ENCODE measurements at regions not wholly inside any gene's neighbourhood (a gene's known extent, or its start where the extent isn't known, plus 50 kb on each side); places are given as distances from the start of the nearest gene placed in this dataset.

- Histone ChIP-seq H3K4me1 (peaks cover 13% of the 10 kb centered on the region), H3K9me3 (replicated peaks) (no peaks in the 10 kb centered on the region), H3K27me3 (ENCODE audit: low read depth) (no peaks in the 10 kb centered on the region), H3K36me3 (no peaks in the 10 kb centered on the region), H3K4me3 (no peak overlapping the region), H3K27ac (replicated peaks) (no peak overlapping the region)
- TF ChIP-seq CTCF (IDR thresholded peaks at IDR 0.05; ENCODE audit: borderline replicate concordance), result no peak
- DNase-seq, result no peak
- intact Hi-C loops (cut with micrococcal nuclease), result no loop called here
Observed at GRCh38 chr4:137648531-137648930, 116.2 kb upstream of the PCDH18 start.

GRCh38 chr4:137647375-137647774 lies 115.1 kb upstream of the PCDH18 start:
- Histone ChIP-seq H3K27ac (replicated peaks) (no peak overlapping the region), H3K36me3 (no peaks in the 10 kb centered on the region), H3K9me3 (replicated peaks) (no peaks in the 10 kb centered on the region), H3K27me3 (ENCODE audit: low read depth) (no peaks in the 10 kb centered on the region), H3K4me3 (no peak overlapping the region), H3K4me1 (peaks cover 3% of the 10 kb centered on the region)
- DNase-seq, result no peak
- intact Hi-C loops (cut with micrococcal nuclease), result no loop called here
- no peak for TF ChIP-seq CTCF (IDR thresholded peaks at IDR 0.05; ENCODE audit: borderline replicate concordance)

- no peak for DNase-seq
- intact Hi-C loops (cut with micrococcal nuclease), result no loop called here
- Histone ChIP-seq H3K9me3 (replicated peaks) (no peaks in the 10 kb centered on the region), H3K4me1 (no peaks in the 10 kb centered on the region), H3K27ac (replicated peaks) (no peak overlapping the region), H3K27me3 (ENCODE audit: low read depth) (no peaks in the 10 kb centered on the region), H3K36me3 (no peaks in the 10 kb centered on the region), H3K4me3 (no peak overlapping the region)
- TF ChIP-seq CTCF (IDR thresholded peaks at IDR 0.05; ENCODE audit: borderline replicate concordance), result no peak
Observed at GRCh38 chr4:137644201-137644600, 111.9 kb upstream of the PCDH18 start.

- Histone ChIP-seq H3K4me3 (no peak overlapping the region), H3K9me3 (replicated peaks) (no peaks in the 10 kb centered on the region), H3K36me3 (no peaks in the 10 kb centered on the region), H3K4me1 (no peaks in the 10 kb centered on the region), H3K27me3 (ENCODE audit: low read depth) (no peaks in the 10 kb centered on the region), H3K27ac (replicated peaks) (peak overlapping the region; percentile 2)
- intact Hi-C loops (cut with micrococcal nuclease), result no loop called here
- TF ChIP-seq CTCF (IDR thresholded peaks at IDR 0.05; ENCODE audit: borderline replicate concordance), result no peak
- no peak for DNase-seq
Observed at GRCh38 chr4:137641544-137641943, 109.2 kb upstream of the PCDH18 start.

GRCh38 chr4:137640838-137641158 lies 108.5 kb upstream of the PCDH18 start:
- H3K27me3 ChIP-seq (ENCODE audit: low read depth), result no peaks in the 10 kb centered on the region
- intact Hi-C loops (cut with micrococcal nuclease), result no loop called here
- DNase-seq, result no peak
- no peak overlapping the region for H3K4me3 ChIP-seq
- no peaks in the 10 kb centered on the region for H3K4me1 ChIP-seq
- no peaks in the 10 kb centered on the region for H3K36me3 ChIP-seq
- TF ChIP-seq CTCF (IDR thresholded peaks at IDR 0.05; ENCODE audit: borderline replicate concordance), result no peak
- peak overlapping the region; percentile 2 for H3K27ac ChIP-seq (replicated peaks)
- no peaks in the 10 kb centered on the region for H3K9me3 ChIP-seq (replicated peaks)

All from left ventricle myocardium inferior (tissue), 1 donor.